SH-SY5Y (cell line): ENCODE measurements at regions not wholly inside any gene's neighbourhood (a gene's known extent, or its start where the extent isn't known, plus 50 kb on each side); places are given as distances from the start of the nearest gene placed in this dataset.

Experiments
- GATA2 ChIP-seq: IDR thresholded peaks from 2 replicates; pipeline ENCODE4 v1.6.1; 2011; ENCODE audit warnings: mild to moderate bottlenecking, low read depth, low read length
- GATA3 ChIP-seq: IDR thresholded peaks from 2 replicates; pipeline ENCODE4 v1.6.1; 2011; ENCODE audit warnings: low read depth, mild to moderate bottlenecking, low read length, moderate library complexity

GRCh38 chr14:106010783-106011182 is 484.4 kb downstream of the TMEM121 start:
- no peak for TF ChIP-seq GATA2
- no peak for TF ChIP-seq GATA3

DNA sequence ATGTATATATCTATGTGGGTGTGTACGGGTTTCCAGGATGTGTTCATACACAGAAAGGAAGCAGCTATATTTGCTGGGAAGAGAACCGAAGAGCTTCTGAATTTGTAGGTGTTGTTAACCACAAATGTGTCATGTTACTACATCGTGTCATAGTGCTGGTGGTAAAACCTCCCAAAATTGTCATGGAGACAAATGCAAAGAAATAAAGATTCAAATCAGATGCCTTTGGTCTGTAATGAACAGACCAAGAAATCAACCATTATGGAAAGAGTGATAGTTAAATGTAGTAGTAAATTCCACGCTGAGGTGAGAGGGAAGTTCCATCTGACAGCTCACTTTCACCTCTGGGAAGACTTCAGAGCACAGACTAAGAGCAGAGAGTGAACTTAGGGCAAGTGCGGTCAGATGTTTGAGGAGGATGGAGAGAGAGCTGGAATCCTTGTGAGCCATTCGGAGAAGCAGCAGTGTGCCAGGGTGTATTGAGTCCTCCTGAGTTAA is 487.5 kb downstream of the TMEM121 start:
- TF ChIP-seq GATA3 (no peak), GATA2 (no peak)

DNA sequence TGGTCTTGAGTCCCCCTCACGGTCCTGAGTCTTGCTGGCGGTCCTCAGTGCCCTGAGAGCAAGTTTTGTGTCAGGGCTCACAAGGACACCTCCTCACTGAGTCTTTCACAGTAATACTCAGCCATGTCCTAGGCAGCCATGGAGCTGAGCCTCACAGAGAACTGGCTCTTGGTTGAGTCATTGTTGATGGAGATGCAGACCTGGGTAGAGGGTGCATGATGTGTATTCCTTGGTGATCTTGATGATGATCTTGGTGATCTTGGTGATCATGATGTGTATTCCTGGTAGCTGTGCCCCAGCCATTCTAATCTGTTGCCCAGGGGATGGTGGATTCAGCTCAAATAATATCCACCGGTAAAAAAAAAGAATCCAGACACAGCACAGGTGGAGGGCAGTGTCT is 495.4 kb downstream of the TMEM121 start:
- TF ChIP-seq GATA3: no peak
- no peak for TF ChIP-seq GATA2

DNA sequence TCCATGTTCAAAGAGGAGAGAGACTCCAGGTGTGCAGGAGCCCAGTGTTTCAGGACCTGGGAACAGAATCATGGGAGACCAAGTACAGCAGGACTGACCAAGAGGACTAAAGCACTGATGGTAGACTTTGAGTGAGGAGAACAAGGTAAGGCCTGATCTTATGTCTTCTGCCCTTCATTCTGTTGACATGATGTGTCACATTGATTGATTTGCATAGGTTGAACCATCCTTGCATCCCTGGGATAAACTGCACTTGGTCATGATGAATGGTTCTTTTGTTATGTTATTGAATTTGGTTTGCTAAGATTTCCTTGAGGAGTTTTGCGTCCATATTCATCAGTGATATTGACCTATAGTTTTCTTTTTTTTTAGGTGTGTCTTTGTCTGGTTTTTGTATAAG is 497.0 kb downstream of the TMEM121 start:
- TF ChIP-seq GATA2: no peak
- TF ChIP-seq GATA3: no peak

DNA sequence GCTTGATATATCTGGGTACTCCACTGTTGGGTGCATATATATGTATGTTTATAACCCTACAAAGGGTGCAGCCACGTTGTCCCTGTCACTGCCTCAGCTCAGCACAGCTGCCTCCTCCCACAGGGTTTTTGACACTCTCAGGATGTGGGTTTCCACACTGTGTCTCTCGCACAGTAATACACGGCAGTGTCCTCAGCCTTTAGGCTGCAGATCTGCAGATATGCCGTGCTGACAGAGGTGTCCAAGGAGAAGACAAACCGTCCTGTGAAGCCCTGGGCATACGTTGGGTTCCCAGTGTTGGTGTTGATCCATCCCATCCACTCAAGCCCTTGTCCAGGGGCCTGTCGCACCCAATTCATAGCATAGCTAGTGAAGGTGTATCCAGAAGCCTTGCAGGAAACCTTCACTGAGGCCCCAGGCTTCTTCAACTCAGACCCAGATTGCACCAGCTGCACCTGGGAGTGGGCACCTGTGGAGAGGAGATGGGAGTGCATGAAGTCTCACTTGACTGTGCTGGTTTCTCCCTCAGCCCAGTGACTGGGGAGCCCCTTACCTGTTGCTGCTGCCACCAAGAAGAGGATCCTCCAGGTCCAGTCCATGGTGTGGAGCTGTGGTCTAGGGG is 498.7 kb downstream of the TMEM121 start:
- TF ChIP-seq GATA3 (no peak), GATA2 (no peak)

DNA sequence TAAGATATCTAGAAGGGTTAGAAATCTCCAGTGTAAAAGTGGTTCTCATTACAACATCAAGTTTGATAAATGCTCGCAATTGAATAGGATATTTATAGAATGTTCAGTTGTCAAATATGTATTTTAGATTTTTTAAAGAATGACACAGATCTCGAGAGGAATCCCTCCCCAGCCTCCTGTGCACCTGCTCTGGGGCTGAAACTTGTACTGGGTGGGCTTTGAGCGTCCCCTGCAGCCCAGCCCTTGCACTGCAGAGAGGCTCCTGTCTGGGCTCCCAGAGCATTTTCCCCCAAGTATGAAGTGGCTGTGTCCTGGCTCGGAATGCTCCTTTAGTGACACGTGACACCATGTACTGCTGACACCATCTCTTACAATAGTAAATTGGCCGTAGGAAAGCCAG is 499.6 kb downstream of the TMEM121 start:
- TF ChIP-seq GATA2 (no peak), GATA3 (no peak)

- TF ChIP-seq GATA2 (no peak), GATA3 (no peak)
Measured at GRCh38 chr14:106029959-106030358, 503.6 kb downstream of the TMEM121 start.

GRCh38 chr14:106037380-106037779 is 511.0 kb downstream of the TMEM121 start:
- no peak for TF ChIP-seq GATA3
- TF ChIP-seq GATA2: no peak

GRCh38 chr14:106038263-106038662 is 511.9 kb downstream of the TMEM121 start:
- TF ChIP-seq GATA2 (no peak), GATA3 (no peak)

DNA sequence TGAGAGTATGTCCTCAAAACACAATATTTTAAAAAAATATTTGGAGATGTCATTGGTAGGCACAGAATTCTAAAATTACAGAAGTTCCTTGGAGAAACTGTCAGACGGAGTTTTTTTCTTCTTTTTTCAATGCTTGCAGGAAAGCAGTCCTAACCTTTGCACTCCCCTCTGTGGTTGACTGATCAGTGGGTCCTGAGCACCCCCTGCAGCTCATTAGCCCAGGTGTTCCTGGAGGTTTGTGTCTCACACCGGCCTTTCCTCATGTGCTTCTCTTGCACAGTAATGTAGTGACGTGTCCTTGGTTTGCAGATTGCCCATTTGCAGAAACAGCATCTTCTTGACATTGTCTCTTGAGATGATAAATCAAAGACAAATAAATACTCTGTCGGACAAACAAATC is 513.0 kb downstream of the TMEM121 start:
- TF ChIP-seq GATA3 (no peak), GATA2 (no peak)

DNA sequence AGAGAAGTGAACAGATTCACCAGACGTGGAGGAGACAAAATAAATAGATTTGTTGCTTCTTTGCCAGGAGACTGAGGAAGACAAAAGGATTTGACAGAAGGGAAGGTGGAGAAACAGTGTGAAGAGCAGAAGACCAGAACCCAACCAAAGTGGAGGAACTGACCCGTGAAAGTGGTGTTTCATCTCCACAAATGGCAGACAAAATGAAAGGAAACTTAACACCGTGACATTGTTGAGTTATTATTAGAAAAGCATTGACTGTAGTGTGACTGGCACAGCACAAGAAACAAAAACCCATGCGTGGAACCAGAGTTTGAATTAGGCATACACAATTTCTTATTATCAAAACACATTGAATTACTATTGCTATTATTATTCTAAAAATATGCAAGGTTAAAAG is 518.1 kb downstream of the TMEM121 start:
- TF ChIP-seq GATA2: no peak
- TF ChIP-seq GATA3: no peak

GRCh38 chr14:106044949-106045596 is 518.7 kb downstream of the TMEM121 start:
- TF ChIP-seq GATA3 (no peak), GATA2 (no peak)

DNA sequence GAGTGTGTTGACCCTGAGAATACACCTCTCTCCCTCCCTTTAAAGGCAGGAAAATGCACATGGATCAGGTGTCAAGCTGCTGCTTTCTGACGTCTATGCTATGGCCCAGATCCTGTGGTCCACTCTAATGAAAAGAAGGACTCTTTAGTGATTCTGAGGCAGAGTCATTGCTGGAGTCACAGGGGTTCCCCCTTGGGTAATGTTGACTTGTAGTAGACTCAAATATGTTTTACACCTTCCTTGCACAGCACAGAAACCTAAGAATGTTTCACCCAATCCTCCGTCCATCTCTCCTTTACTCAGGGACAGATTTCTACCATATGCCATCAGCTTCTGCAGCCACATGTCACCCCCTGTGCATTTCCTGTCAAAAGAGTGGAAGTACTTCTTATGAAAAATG is 525.4 kb downstream of the TMEM121 start:
- no peak for TF ChIP-seq GATA2
- TF ChIP-seq GATA3: no peak

DNA sequence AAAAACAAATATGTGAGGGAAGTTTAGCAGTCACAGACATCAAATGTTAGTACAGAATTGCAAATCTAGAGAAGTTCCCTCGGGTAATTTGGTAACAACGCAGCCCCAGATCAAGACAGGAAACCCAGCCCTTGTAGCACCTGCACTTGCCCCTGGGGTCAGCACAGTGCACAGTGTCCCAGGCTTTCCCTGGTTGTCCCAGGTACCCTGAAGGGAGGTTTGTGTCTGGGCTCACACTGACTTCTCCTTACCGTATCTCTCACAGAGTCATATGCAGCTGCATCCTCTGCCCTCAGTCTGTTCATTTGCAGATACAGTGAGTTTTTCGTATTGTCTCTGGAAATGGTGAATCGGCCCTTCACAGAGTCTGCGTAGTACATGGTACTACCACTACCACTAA is 528.9 kb downstream of the TMEM121 start:
- TF ChIP-seq GATA3 (no peak), GATA2 (no peak)

DNA sequence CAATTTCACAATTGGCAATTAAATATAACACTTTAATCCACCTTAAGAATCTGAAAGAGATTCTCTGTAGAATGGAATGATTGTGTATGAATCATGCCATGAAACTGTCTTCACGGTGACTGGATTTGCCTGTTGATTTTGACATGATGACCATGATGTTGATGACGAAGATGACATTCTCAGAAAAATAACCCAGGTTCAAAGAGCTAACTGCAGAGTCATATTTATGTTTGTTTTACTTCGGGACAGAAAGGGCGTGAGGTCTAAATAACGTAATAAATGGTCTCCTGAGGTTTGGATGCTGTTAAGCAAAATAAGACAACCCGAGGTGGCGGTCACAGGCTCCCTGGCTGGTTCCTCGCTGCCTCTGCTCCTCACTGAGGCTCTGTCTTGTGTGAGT is 532.0 kb downstream of the TMEM121 start:
- TF ChIP-seq GATA2 (no peak), GATA3 (no peak)
